Esophagus squamous epithelium (tissue), 5 donors: ENCODE measurements at regions not wholly inside any gene's neighbourhood (a gene's known extent, or its start where the extent isn't known, plus 50 kb on each side); places are given as distances from the start of the nearest gene placed in this dataset.

Experiments
- DNase-seq: peaks from one replicate; lab custom pipeline; 2025; lab: John Stamatoyannopoulos, UW
- H3K27ac ChIP-seq, 4 donors: fragments of 200-600 bp; sonication (generic); one replicate each; pipeline ENCODE4 v1.5.1; 2016 to 2019; ENCODE audit warnings: mild to moderate bottlenecking in 1 of 4
- H3K27me3 ChIP-seq, 4 donors: fragments of 200-600 bp; sonication (generic); 1 replicate in 3 of 4; 2 replicates in 1 of 4; pipeline versions ENCODE4 v1.5.1 to v1.6.0; 2017 to 2021; ENCODE audit warnings: antibody characterized with exemption in 1 of 4
- H3K36me3 ChIP-seq, 3 donors: fragments of 200-600 bp; sonication (generic); one replicate each; pipeline ENCODE4 v1.5.1; 2016 to 2019
- H3K4me1 ChIP-seq, 3 donors: fragments of 200-600 bp; sonication (generic); one replicate each; pipeline ENCODE4 v1.5.1; 2017 to 2019
- H3K4me3 ChIP-seq, 4 donors: fragments of 200-600 bp; sonication (generic); 1 replicate in 3 of 4; 2 replicates in 1 of 4; pipeline ENCODE4 v1.5.1; 2016 to 2019; ENCODE audit warnings: mild to moderate bottlenecking in 2 of 4, moderate library complexity in 1 of 4
- H3K9me3 ChIP-seq, 3 donors: fragments of 200-600 bp; sonication (generic); one replicate each; pipeline ENCODE4 v1.5.1; 2016 to 2019
- CTCF ChIP-seq, 6 experiments: fragments of 450-650 bp in 4 of 6; fragments of 200-600 bp in 2 of 6; sonication (generic) in 2 of 6; IDR thresholded peaks; one replicate each; pipeline ENCODE4 v1.5.1; 2016 to 2019; ENCODE audit warnings: antibody characterized with exemption in 6 of 6, mild to moderate bottlenecking in 4 of 6, moderate library complexity in 4 of 6
- POLR2A ChIP-seq, 4 donors: fragments of 450-650 bp; IDR thresholded peaks; one replicate each; pipeline ENCODE4 v1.6.1; 2017; ENCODE audit warnings: antibody characterized with exemption in 4 of 4, mild to moderate bottlenecking in 4 of 4, moderate library complexity in 3 of 4
- WGBS, 2 donors: methylation state at CpG; one replicate each; pipeline ENCODE4 v1.1.5; 2018; 5-methylcytosine and 5-hydroxymethylcytosine counted together
- intact Hi-C: fragments of 100-400 bp; cut with DNase I; formaldehyde crosslinking; loops from one replicate; pipeline ENCODE4 v1.15.0; 2022
- donor health status: DM: yes; HTN: yes; CAD: no.

GRCh38 chrX:42414057-42414456, 363.9 kb downstream of the PPP1R2C start:
- no peak for DNase-seq
- no peaks in the 10 kb centered on the region for H3K27me3 ChIP-seq
- no peaks in the 10 kb centered on the region for H3K4me1 ChIP-seq
- H3K27ac ChIP-seq: no peak overlapping the region
- TF ChIP-seq POLR2A (IDR thresholded peaks at IDR 0.05) (no peak), CTCF (IDR thresholded peaks at IDR 0.05) (no peak)
- WGBS, 2 donors: 50% methylated on average over 2 of the region's 5 CpGs; no CpG with 5 or more reads in 1 of the 2 donors
- intact Hi-C loops: no loop called here
- no peaks in the 10 kb centered on the region for H3K36me3 ChIP-seq
- H3K4me3 ChIP-seq: no peak overlapping the region
- H3K9me3 ChIP-seq: peaks cover 0 to 8% (median 0%) of the 10 kb centered on the region in 3 donors

GRCh38 chrX:42399632-42400024, 378.3 kb downstream of the PPP1R2C start:
- Histone ChIP-seq H3K4me3 (no peak overlapping the region), H3K4me1 (no peaks in the 10 kb centered on the region), H3K27ac (no peak overlapping the region), H3K27me3 (no peaks in the 10 kb centered on the region), H3K36me3 (no peaks in the 10 kb centered on the region), H3K9me3 (no peaks in the 10 kb centered on the region)
- TF ChIP-seq CTCF (IDR thresholded peaks at IDR 0.05): no peak
- no peak for TF ChIP-seq POLR2A (IDR thresholded peaks at IDR 0.05)
- no peak for DNase-seq
- intact Hi-C loops: no loop called here
- WGBS, 2 donors: 59 to 63% methylated on average over 2 of the region's 2 CpGs

GRCh38 chrX:42398967-42399631, 378.9 kb downstream of the PPP1R2C start:
- 72 to 79% methylated on average over 8 of the region's 8 CpGs for whole genome bisulfite sequencing, 2 donors
- H3K9me3 ChIP-seq: no peaks in the 10 kb centered on the region
- TF ChIP-seq CTCF (IDR thresholded peaks at IDR 0.05): no peak
- no peak for TF ChIP-seq POLR2A (IDR thresholded peaks at IDR 0.05)

GRCh38 chrX:42396136-42396535, 381.8 kb downstream of the PPP1R2C start:
- Histone ChIP-seq H3K4me1 (no peaks in the 10 kb centered on the region), H3K9me3 (no peaks in the 10 kb centered on the region), H3K27ac (no peak overlapping the region), H3K27me3 (no peaks in the 10 kb centered on the region), H3K4me3 (no peak overlapping the region), H3K36me3 (no peaks in the 10 kb centered on the region)
- TF ChIP-seq CTCF (IDR thresholded peaks at IDR 0.05) (no peak), POLR2A (IDR thresholded peaks at IDR 0.05) (no peak)
- no peak for DNase-seq
- intact Hi-C loops: no loop called here
- WGBS, 2 donors: 74 to 90% methylated on average over 2 to 4 of the region's 4 CpGs

More at GRCh38 chrX:42398967-42399631, 378.9 kb downstream of the PPP1R2C start:
- intact Hi-C loops: no loop called here
- no peaks in the 10 kb centered on the region for H3K4me1 ChIP-seq
- no peak overlapping the region for H3K4me3 ChIP-seq
- H3K27ac ChIP-seq: no peak overlapping the region
- no peaks in the 10 kb centered on the region for H3K27me3 ChIP-seq
- no peak for DNase-seq
- no peaks in the 10 kb centered on the region for H3K36me3 ChIP-seq

- no peaks in the 10 kb centered on the region for H3K9me3 ChIP-seq
- TF ChIP-seq POLR2A (IDR thresholded peaks at IDR 0.05) (no peak), CTCF (IDR thresholded peaks at IDR 0.05) (no peak)
- DNase-seq: no peak
- intact Hi-C loops: no loop called here
- H3K36me3 ChIP-seq: no peaks in the 10 kb centered on the region
- H3K4me1 ChIP-seq: no peaks in the 10 kb centered on the region
- no peaks in the 10 kb centered on the region for H3K27me3 ChIP-seq
- no peak overlapping the region for H3K27ac ChIP-seq
- WGBS, 2 donors: 33 to 75% methylated on average over 1 of the region's 1 CpG
- no peak overlapping the region for H3K4me3 ChIP-seq
Measured at GRCh38 chrX:42392846-42393245, 385.1 kb downstream of the PPP1R2C start.
